WTC11 (cell line): ENCODE measurements at regions not wholly inside any gene's neighbourhood (a gene's known extent, or its start where the extent isn't known, plus 50 kb on each side); places are given as distances from the start of the nearest gene placed in this dataset.

ENCODE experiments used
- ATAC-seq: fragments of 200-7000 bp; cut with Tn5 transposase; 2 replicates; pipeline ENCODE4 v1.10.0; 2021; ENCODE audit warnings: mild to moderate bottlenecking, moderate library complexity
- CTCF ChIA-PET: fragments of 300-600 bp; sonication (Branson Sonifier 250); formaldehyde crosslinking; loops from one replicate; lab custom pipeline; 2021; ENCODE audit warnings: antibody characterized with exemption; lab: Charles Lee
- POLR2A ChIA-PET: fragments of 350-600 bp; sonication (Branson Sonifier 250); formaldehyde crosslinking; loops from one replicate; lab custom pipeline; 2021; ENCODE audit warnings: antibody characterized with exemption; lab: Charles Lee
- DNase-seq: peaks from one replicate; pipeline ENCODE4 v3.0.0; 2021; ENCODE audit warnings: low spot score
- H3K27ac Mint-ChIP-seq: 2 replicates; pipeline ENCODE4 v1.8.0; 2021; ENCODE audit warnings: mixed read lengths
- H3K27me3 Mint-ChIP-seq: 2 replicates; pipeline ENCODE4 v1.8.0; 2021; ENCODE audit warnings: low read depth, mild to moderate bottlenecking, moderate library complexity, mixed read lengths
- H3K36me3 Mint-ChIP-seq: 2 replicates; pipeline ENCODE4 v1.8.0; 2021; ENCODE audit warnings: mixed read lengths
- H3K4me1 Mint-ChIP-seq: 2 replicates; pipeline ENCODE4 v1.8.0; 2022; ENCODE audit warnings: mixed read lengths
- H3K4me3 Mint-ChIP-seq: 2 replicates; pipeline ENCODE4 v1.8.0; 2021; ENCODE audit warnings: mild to moderate bottlenecking, moderate library complexity, mixed read lengths
- H3K9me3 Mint-ChIP-seq: 2 replicates; pipeline ENCODE4 v1.8.0; 2021; ENCODE audit warnings: mixed read lengths
- ATF1 ChIP-seq: sonication (generic); formaldehyde crosslinking; IDR thresholded peaks from 2 replicates; pipeline ENCODE4 v1.8.1; 2023; ENCODE audit warnings: mild to moderate bottlenecking, moderate library complexity, missing genetic modification reagents
- ETV6 ChIP-seq: sonication (generic); formaldehyde crosslinking; IDR thresholded peaks from 2 replicates; pipeline ENCODE4 v1.8.1; 2022; ENCODE audit warnings: mild to moderate bottlenecking, missing genetic modification reagents
- FOXP1 ChIP-seq: sonication (generic); formaldehyde crosslinking; IDR thresholded peaks from 2 replicates; pipeline ENCODE4 v1.8.0; 2022; ENCODE audit warnings: missing genetic modification reagents, mild to moderate bottlenecking, moderate library complexity, borderline replicate concordance
- GRHL2 ChIP-seq: fragments of 250-450 bp; sonication (Bioruptor Pico); IDR thresholded peaks from 2 replicates; pipeline ENCODE4 v1.8.0; 2022; ENCODE audit warnings: mild to moderate bottlenecking, moderate library complexity; ENCODE audit not compliant: insufficient replicate concordance, severe bottlenecking
- JAZF1 ChIP-seq: fragments of 250-450 bp; sonication (Bioruptor Pico); IDR thresholded peaks from 2 replicates; pipeline ENCODE4 v1.9.0; 2021; ENCODE audit warnings: moderate library complexity, mild to moderate bottlenecking, inconsistent platforms
- JUN ChIP-seq: sonication (generic); formaldehyde crosslinking; IDR thresholded peaks from 2 replicates; pipeline ENCODE4 v1.8.0; 2023; ENCODE audit warnings: mild to moderate bottlenecking, missing genetic modification reagents
- NR2C2 ChIP-seq: sonication (generic); formaldehyde crosslinking; IDR thresholded peaks from 2 replicates; pipeline ENCODE4 v1.8.0; 2022; ENCODE audit warnings: mild to moderate bottlenecking, missing genetic modification reagents
- RELA ChIP-seq: sonication (generic); formaldehyde crosslinking; IDR thresholded peaks from 2 replicates; pipeline ENCODE4 v1.8.1; 2022; ENCODE audit warnings: missing genetic modification reagents, mild to moderate bottlenecking, borderline replicate concordance
- TEAD1 ChIP-seq: sonication (generic); formaldehyde crosslinking; IDR thresholded peaks from 2 replicates; pipeline ENCODE4 v1.8.0; 2022; ENCODE audit warnings: mild to moderate bottlenecking, missing genetic modification reagents
- TP53 ChIP-seq: sonication (generic); formaldehyde crosslinking; IDR thresholded peaks from 2 replicates; pipeline ENCODE4 v1.8.1; 2023; ENCODE audit warnings: mild to moderate bottlenecking, missing genetic modification reagents
- ZNF121 ChIP-seq: sonication (generic); formaldehyde crosslinking; IDR thresholded peaks from 2 replicates; pipeline ENCODE4 v1.8.0; 2023; ENCODE audit warnings: missing genetic modification reagents
- ZNF232 ChIP-seq: sonication (generic); formaldehyde crosslinking; IDR thresholded peaks from 2 replicates; pipeline ENCODE4 v1.8.0; 2022; ENCODE audit warnings: mild to moderate bottlenecking, missing genetic modification reagents
- TF ChIP-seq, protein P1 (sequence below): sonication (generic); formaldehyde crosslinking; IDR thresholded peaks from 2 replicates; pipeline ENCODE4 v1.8.1; 2023; ENCODE audit warnings: mild to moderate bottlenecking, missing genetic modification reagents, moderate library complexity
- TF ChIP-seq, protein P2 (sequence below): sonication (generic); formaldehyde crosslinking; IDR thresholded peaks from 2 replicates; pipeline ENCODE4 v1.8.1; 2022; ENCODE audit warnings: low read depth, mild to moderate bottlenecking, moderate library complexity, missing genetic modification reagents, borderline replicate concordance
- TF ChIP-seq, protein P3 (sequence below): sonication (generic); formaldehyde crosslinking; IDR thresholded peaks from 2 replicates; pipeline ENCODE4 v1.8.0; 2022; ENCODE audit warnings: mild to moderate bottlenecking, missing genetic modification reagents
- TF ChIP-seq, protein P4 (sequence below): sonication (generic); formaldehyde crosslinking; IDR thresholded peaks from 2 replicates; pipeline ENCODE4 v1.8.1; 2023; ENCODE audit warnings: mild to moderate bottlenecking, missing genetic modification reagents
- TF ChIP-seq, protein P5 (sequence below): sonication (generic); formaldehyde crosslinking; conservative IDR thresholded peaks from 2 replicates; pipeline ENCODE4 v1.8.1; 2023; ENCODE audit warnings: mild to moderate bottlenecking, low read depth, missing genetic modification reagents, moderate library complexity
- TF ChIP-seq, protein P6 (sequence below): sonication (generic); formaldehyde crosslinking; IDR thresholded peaks from 2 replicates; pipeline ENCODE4 v1.8.1; 2022; ENCODE audit warnings: missing genetic modification reagents, borderline replicate concordance
- TF ChIP-seq, protein P7 (sequence below): fragments of 250-450 bp; sonication (Bioruptor Pico); conservative IDR thresholded peaks from 2 replicates; pipeline ENCODE4 v1.9.0; 2021; ENCODE audit warnings: mild to moderate bottlenecking

DNA sequence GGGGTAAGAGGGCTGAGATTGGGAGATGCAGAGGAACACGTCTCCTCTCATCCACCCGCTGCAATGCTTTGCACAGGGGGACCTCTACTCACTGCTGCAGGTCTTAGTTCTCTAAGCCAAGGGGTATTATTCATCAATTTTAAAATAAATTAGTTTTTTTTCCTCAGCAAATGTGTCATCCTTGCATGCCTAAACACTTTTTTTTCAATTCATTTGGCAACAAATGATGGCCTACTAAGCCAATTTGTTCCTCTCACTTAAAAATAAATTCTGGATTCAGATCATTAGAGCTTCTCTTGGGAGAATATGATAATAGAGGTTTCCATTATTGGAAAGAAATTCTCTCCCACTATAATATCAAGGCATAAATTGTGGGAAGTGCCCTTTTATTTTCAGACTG lies 338.3 kb downstream of the IRX1 start (continued):
- no peak for TF ChIP-seq TEAD1
- TF ChIP-seq, protein P1, sequence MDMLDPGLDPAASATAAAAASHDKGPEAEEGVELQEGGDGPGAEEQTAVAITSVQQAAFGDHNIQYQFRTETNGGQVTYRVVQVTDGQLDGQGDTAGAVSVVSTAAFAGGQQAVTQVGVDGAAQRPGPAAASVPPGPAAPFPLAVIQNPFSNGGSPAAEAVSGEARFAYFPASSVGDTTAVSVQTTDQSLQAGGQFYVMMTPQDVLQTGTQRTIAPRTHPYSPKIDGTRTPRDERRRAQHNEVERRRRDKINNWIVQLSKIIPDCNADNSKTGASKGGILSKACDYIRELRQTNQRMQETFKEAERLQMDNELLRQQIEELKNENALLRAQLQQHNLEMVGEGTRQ (CRISPR knock-in tag), result no peak
- TF ChIP-seq, protein P2, sequence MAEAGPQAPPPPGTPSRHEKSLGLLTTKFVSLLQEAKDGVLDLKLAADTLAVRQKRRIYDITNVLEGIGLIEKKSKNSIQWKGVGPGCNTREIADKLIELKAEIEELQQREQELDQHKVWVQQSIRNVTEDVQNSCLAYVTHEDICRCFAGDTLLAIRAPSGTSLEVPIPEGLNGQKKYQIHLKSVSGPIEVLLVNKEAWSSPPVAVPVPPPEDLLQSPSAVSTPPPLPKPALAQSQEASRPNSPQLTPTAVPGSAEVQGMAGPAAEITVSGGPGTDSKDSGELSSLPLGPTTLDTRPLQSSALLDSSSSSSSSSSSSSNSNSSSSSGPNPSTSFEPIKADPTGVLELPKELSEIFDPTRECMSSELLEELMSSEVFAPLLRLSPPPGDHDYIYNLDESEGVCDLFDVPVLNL (CRISPR knock-in tag), result no peak

DNA sequence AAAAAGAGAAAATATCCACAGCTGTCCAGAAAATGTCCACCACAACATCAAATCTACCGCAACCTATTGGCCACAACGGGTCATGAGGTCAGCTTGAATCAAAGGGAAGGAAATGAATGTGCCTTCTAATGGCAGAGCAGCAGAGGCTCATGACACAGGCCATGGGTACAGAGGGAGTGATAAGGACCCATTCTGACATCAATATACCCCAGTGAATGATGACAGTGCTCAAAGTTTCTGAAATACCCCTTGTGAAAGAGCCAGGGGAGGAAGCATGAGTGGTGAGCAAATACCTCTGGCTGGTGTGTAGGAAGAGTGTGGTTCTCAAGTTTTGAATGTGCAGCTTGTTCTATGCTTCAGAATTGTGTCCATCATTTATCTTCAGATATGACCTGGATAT lies 348.2 kb downstream of the IRX1 start:
- no peak for TF ChIP-seq GRHL2 (CRISPR knock-in tag)
- TF ChIP-seq, protein P3, sequence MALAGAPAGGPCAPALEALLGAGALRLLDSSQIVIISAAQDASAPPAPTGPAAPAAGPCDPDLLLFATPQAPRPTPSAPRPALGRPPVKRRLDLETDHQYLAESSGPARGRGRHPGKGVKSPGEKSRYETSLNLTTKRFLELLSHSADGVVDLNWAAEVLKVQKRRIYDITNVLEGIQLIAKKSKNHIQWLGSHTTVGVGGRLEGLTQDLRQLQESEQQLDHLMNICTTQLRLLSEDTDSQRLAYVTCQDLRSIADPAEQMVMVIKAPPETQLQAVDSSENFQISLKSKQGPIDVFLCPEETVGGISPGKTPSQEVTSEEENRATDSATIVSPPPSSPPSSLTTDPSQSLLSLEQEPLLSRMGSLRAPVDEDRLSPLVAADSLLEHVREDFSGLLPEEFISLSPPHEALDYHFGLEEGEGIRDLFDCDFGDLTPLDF, result no peak
- no peak for TF ChIP-seq TP53 (CRISPR knock-in tag)
- TF ChIP-seq, protein P4, sequence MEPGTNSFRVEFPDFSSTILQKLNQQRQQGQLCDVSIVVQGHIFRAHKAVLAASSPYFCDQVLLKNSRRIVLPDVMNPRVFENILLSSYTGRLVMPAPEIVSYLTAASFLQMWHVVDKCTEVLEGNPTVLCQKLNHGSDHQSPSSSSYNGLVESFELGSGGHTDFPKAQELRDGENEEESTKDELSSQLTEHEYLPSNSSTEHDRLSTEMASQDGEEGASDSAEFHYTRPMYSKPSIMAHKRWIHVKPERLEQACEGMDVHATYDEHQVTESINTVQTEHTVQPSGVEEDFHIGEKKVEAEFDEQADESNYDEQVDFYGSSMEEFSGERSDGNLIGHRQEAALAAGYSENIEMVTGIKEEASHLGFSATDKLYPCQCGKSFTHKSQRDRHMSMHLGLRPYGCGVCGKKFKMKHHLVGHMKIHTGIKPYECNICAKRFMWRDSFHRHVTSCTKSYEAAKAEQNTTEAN (CRISPR knock-in tag), result no peak
- TF ChIP-seq ETV6, result no peak
- TF ChIP-seq, protein P5, sequence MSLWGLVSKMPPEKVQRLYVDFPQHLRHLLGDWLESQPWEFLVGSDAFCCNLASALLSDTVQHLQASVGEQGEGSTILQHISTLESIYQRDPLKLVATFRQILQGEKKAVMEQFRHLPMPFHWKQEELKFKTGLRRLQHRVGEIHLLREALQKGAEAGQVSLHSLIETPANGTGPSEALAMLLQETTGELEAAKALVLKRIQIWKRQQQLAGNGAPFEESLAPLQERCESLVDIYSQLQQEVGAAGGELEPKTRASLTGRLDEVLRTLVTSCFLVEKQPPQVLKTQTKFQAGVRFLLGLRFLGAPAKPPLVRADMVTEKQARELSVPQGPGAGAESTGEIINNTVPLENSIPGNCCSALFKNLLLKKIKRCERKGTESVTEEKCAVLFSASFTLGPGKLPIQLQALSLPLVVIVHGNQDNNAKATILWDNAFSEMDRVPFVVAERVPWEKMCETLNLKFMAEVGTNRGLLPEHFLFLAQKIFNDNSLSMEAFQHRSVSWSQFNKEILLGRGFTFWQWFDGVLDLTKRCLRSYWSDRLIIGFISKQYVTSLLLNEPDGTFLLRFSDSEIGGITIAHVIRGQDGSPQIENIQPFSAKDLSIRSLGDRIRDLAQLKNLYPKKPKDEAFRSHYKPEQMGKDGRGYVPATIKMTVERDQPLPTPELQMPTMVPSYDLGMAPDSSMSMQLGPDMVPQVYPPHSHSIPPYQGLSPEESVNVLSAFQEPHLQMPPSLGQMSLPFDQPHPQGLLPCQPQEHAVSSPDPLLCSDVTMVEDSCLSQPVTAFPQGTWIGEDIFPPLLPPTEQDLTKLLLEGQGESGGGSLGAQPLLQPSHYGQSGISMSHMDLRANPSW (CRISPR knock-in tag), result no peak
- no peak for TF ChIP-seq JAZF1
- TF ChIP-seq, protein P6, sequence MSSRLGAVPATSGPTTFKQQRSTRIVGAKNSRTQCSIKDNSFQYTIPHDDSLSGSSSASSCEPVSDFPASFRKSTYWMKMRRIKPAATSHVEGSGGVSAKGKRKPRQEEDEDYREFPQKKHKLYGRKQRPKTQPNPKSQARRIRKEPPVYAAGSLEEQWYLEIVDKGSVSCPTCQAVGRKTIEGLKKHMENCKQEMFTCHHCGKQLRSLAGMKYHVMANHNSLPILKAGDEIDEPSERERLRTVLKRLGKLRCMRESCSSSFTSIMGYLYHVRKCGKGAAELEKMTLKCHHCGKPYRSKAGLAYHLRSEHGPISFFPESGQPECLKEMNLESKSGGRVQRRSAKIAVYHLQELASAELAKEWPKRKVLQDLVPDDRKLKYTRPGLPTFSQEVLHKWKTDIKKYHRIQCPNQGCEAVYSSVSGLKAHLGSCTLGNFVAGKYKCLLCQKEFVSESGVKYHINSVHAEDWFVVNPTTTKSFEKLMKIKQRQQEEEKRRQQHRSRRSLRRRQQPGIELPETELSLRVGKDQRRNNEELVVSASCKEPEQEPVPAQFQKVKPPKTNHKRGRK (CRISPR knock-in tag), result no peak
- TF ChIP-seq ZNF121 (CRISPR knock-in tag), result no peak
- no peak for TF ChIP-seq FOXP1 (CRISPR knock-in tag)
- TF ChIP-seq ATF1 (CRISPR knock-in tag), result no peak
- TF ChIP-seq ZNF232 (CRISPR knock-in tag), result no peak
- no peak for TF ChIP-seq JUN (CRISPR knock-in tag)
- TF ChIP-seq NR2C2 (CRISPR knock-in tag), result no peak
- TF ChIP-seq, protein P7, sequence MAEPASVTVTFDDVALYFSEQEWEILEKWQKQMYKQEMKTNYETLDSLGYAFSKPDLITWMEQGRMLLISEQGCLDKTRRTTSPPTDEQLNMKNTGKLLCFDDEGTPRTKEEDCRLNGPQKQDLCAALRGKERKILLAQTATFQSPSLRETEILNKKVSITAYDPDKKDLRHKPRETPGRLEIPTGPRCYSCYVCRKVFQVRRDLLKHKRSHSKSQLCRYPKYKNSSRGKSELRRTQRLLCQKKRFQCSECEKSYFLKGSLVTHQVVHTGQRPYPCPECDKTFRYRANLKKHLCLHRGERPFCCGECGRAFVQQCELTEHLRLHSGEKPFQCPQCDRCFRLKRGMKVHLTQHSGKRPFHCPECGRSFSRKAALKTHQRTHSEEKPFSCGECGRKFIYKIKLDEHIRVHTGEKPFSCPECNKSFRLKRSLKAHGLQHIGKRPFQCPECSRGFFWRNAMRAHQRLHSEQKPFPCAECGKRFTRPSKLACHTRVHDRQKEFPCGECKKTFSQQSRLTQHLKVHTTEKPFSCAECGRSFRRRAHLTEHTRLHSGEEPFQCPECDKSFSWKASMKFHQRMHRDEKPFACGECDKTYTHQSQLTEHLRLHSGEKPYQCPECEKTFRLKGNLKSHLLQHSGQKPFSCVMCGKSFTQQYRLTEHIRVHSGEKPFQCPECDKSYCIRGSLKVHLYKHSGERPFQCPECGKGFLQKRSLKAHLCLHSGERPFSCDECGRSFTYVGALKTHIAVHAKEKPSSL, result no peak
- TF ChIP-seq RELA (CRISPR knock-in tag), result no peak
- ChIA-PET POLR2A (no interaction called here), CTCF (no interaction called here)
- H3K4me3 Mint-ChIP-seq, result no peak overlapping the region
- DNase-seq (no peak), ATAC-seq (no peak)
- H3K27ac Mint-ChIP-seq, result no peak overlapping the region
- H3K27me3 Mint-ChIP-seq, result no peaks in the 10 kb centered on the region
- no peaks in the 10 kb centered on the region; the same call in 1 of the 2 replicates for H3K36me3 Mint-ChIP-seq
- 0 out of 2 replicates have a peak, but pooled peaks cover 3% of the 10 kb centered on the region for H3K4me1 Mint-ChIP-seq
- H3K9me3 Mint-ChIP-seq, result peaks cover 12% of the 10 kb centered on the region
